ENCODE measurements at regions not wholly inside any gene's neighbourhood (a gene's known extent, or its start where the extent isn't known, plus 50 kb on each side); places are given as distances from the start of the nearest gene placed in this dataset.

- no TSS peak for BruUV-seq (replicated peaks)
- no peaks in the 10 kb centered on the region for H3K36me3 ChIP-seq (ENCODE audit: control insufficient read depth, insufficient read depth, low read length)
- no peak overlapping the region for H3K4me3 ChIP-seq (ENCODE audit: low read depth in 2 of 2, low read length in 2 of 2)
- intact Hi-C loops (cut with micrococcal nuclease; ENCODE audit: unreplicated experiment) (no loop called here), in situ Hi-C loops (cut with HindIII; ENCODE audit: low pct_unique_long_range_greater_than_20kb, low sequenced_read_pairs) (no loop called here)
- no peaks in the 10 kb centered on the region for H3K9me3 ChIP-seq (ENCODE audit: control insufficient read depth, insufficient read depth, low read depth, low read length)
- H3K4me1 ChIP-seq (ENCODE audit: control insufficient read depth, insufficient read depth, low read length) = no peaks in the 10 kb centered on the region
- no peak overlapping the region for H3K27ac ChIP-seq (ENCODE audit: low read length)
- ATAC-seq (no peak), DNase-seq (ENCODE audit: low read depth, low spot score) (no peak)
- CTCF ChIA-PET = no interaction called here
- TF ChIP-seq TCF7L2 (IDR thresholded peaks at IDR 0.05; ENCODE audit: low read depth, low read length) (no peak), SIN3A (IDR thresholded peaks at IDR 0.05; ENCODE audit: borderline replicate concordance, insufficient read depth, low read depth, low read length) (no peak), POLR2AphosphoS5 (IDR thresholded peaks at IDR 0.05; ENCODE audit: low read depth, low read length) (no peak), REST (IDR thresholded peaks at IDR 0.05; ENCODE audit: insufficient read depth in 1 of 2, low read depth in 2 of 2, low read length in 1 of 2) (no peak), CTCF (IDR thresholded peaks at IDR 0.05) (no peak)
- peaks cover 3% of the 10 kb centered on the region; the same call in 1 of the 2 replicates for H3K27me3 ChIP-seq (ENCODE audit: control insufficient read depth, insufficient read depth, low read length)
- POLR2A ChIA-PET = no interaction called here
These were observed 52.8 kb upstream of the RMDN2 start for GRCh38 chr2:37872192-37872750.

GRCh38 chr2:37873229-37873628 lies 51.9 kb upstream of the RMDN2 start:
- no peak for TF ChIP-seq POLR2AphosphoS5 (IDR thresholded peaks at IDR 0.05; ENCODE audit: low read depth, low read length)
- no peak for TF ChIP-seq SIN3A (IDR thresholded peaks at IDR 0.05; ENCODE audit: borderline replicate concordance, insufficient read depth, low read depth, low read length)
- TF ChIP-seq REST (IDR thresholded peaks at IDR 0.05; ENCODE audit: insufficient read depth in 1 of 2, low read depth in 2 of 2, low read length in 1 of 2) = no peak
- no peak for TF ChIP-seq TCF7L2 (IDR thresholded peaks at IDR 0.05; ENCODE audit: low read depth, low read length)
- no peak for TF ChIP-seq CTCF (IDR thresholded peaks at IDR 0.05)
- DNase-seq (ENCODE audit: low read depth, low spot score) (no peak), ATAC-seq (no peak)
- in situ Hi-C loops (cut with HindIII; ENCODE audit: low pct_unique_long_range_greater_than_20kb, low sequenced_read_pairs) = no loop called here
- intact Hi-C loops (cut with micrococcal nuclease; ENCODE audit: unreplicated experiment) = no loop called here
- Histone ChIP-seq H3K4me1 (ENCODE audit: control insufficient read depth, insufficient read depth, low read length) (no peaks in the 10 kb centered on the region), H3K27ac (ENCODE audit: low read length) (no peak overlapping the region), H3K4me3 (ENCODE audit: low read depth in 2 of 2, low read length in 2 of 2) (no peak overlapping the region), H3K9me3 (ENCODE audit: control insufficient read depth, insufficient read depth, low read depth, low read length) (no peaks in the 10 kb centered on the region), H3K27me3 (ENCODE audit: control insufficient read depth, insufficient read depth, low read length) (peaks cover 3% of the 10 kb centered on the region; the same call in 1 of the 2 replicates), H3K36me3 (ENCODE audit: control insufficient read depth, insufficient read depth, low read length) (no peaks in the 10 kb centered on the region)
- BruUV-seq (replicated peaks) = no TSS peak
- ChIA-PET POLR2A (interaction anchor here (0.7 kb wide), 1 partner anchor 458 kb away, joined by 6 read pairs; no protein-coding TSS in a partner anchor), CTCF (no interaction called here)
